Naive thymus-derived CD4-positive, alpha-beta T cell (primary cell): ENCODE measurements at regions not wholly inside any gene's neighbourhood (a gene's known extent, or its start where the extent isn't known, plus 50 kb on each side); places are given as distances from the start of the nearest gene placed in this dataset.

Experiments
- ATAC-seq: fragments of 150-1000 bp; cut with Tn5 transposase; 2 replicates; pipeline ENCODE4 v1.10.0; 2021; ENCODE audit warnings: mild to moderate bottlenecking, moderate library complexity
- CTCF ChIA-PET: fragments of 350-600 bp; sonication (Branson Sonifier 250); formaldehyde crosslinking; loops from one replicate; lab custom pipeline; 2021; ENCODE audit warnings: antibody characterized with exemption; lab: Charles Lee
- POLR2A ChIA-PET: fragments of 350-600 bp; sonication (Branson Sonifier 250); formaldehyde crosslinking; loops from one replicate; lab custom pipeline; 2021; ENCODE audit warnings: antibody characterized with exemption, inconsistent platforms; lab: Charles Lee
- DNase-seq, 9 donors: peaks; one replicate each; pipeline versions ENCODE4 v3.0.0 to v3.0.0-alpha.2; 2020 to 2022; ENCODE audit warnings: mixed read lengths in 1 of 9
- H3K27ac ChIP-seq: one replicate; pipeline ENCODE4 v1.7.0; 2013; ENCODE audit warnings: mild to moderate bottlenecking, low read depth, low read length, moderate library complexity
- H3K27me3 ChIP-seq, 2 donors: one replicate each; pipeline ENCODE4 v1.7.0; 2013; ENCODE audit warnings: low read length in 2 of 2, mild to moderate bottlenecking in 2 of 2, moderate library complexity in 2 of 2; ENCODE audit not compliant: control insufficient read depth in 2 of 2, insufficient read depth in 2 of 2
- H3K36me3 ChIP-seq, 3 experiments: 1 replicate in 2 of 3; 2 replicates in 1 of 3; pipeline ENCODE4 v1.7.0; 2013; ENCODE audit warnings: low read length in 3 of 3, mild to moderate bottlenecking in 3 of 3, moderate library complexity in 1 of 3; ENCODE audit not compliant: insufficient read depth in 3 of 3, control insufficient read depth in 2 of 3
- H3K4me1 ChIP-seq, 2 donors: one replicate each; pipeline ENCODE4 v1.7.0; 2013; ENCODE audit warnings: low read length in 2 of 2, mild to moderate bottlenecking in 2 of 2, moderate library complexity in 1 of 2; ENCODE audit not compliant: control insufficient read depth in 2 of 2, insufficient read depth in 2 of 2
- H3K4me3 ChIP-seq: 2 replicates; pipeline ENCODE4 v1.7.0; 2013; ENCODE audit warnings: mild to moderate bottlenecking, low read length
- H3K9me3 ChIP-seq, 3 experiments: 1 replicate in 2 of 3; 2 replicates in 1 of 3; pipeline ENCODE4 v1.7.0; 2013; ENCODE audit warnings: low read length in 3 of 3; ENCODE audit not compliant: control insufficient read depth in 2 of 3
- H3K27ac Mint-ChIP-seq, 9 donors: one replicate each; pipeline ENCODE4 v1.8.0; 2020 to 2022; ENCODE audit warnings: mixed read lengths in 9 of 9, mild to moderate bottlenecking in 8 of 9, moderate library complexity in 5 of 9, inconsistent platforms in 2 of 9
- H3K27me3 Mint-ChIP-seq, 5 donors: one replicate each; pipeline ENCODE4 v1.8.0; 2021 to 2022; ENCODE audit warnings: mixed read lengths in 5 of 5, mild to moderate bottlenecking in 1 of 5
- H3K36me3 Mint-ChIP-seq, 5 donors: one replicate each; pipeline ENCODE4 v1.8.0; 2020 to 2022; ENCODE audit warnings: mixed read lengths in 5 of 5, mild to moderate bottlenecking in 3 of 5, inconsistent platforms in 1 of 5
- H3K4me1 Mint-ChIP-seq, 7 donors: one replicate each; pipeline ENCODE4 v1.8.0; 2020 to 2022; ENCODE audit warnings: mixed read lengths in 7 of 7, mild to moderate bottlenecking in 3 of 7, inconsistent platforms in 1 of 7
- H3K4me3 Mint-ChIP-seq, 10 donors: one replicate each; pipeline ENCODE4 v1.8.0; 2020 to 2022; ENCODE audit warnings: mild to moderate bottlenecking in 10 of 10, mixed read lengths in 10 of 10, moderate library complexity in 6 of 10, inconsistent platforms in 2 of 10
- H3K9me3 Mint-ChIP-seq, 11 donors: one replicate each; pipeline ENCODE4 v1.8.0; 2020 to 2022; ENCODE audit warnings: mixed read lengths in 11 of 11, mild to moderate bottlenecking in 4 of 11, inconsistent platforms in 1 of 11, moderate library complexity in 1 of 11
- intact Hi-C, 2 donors: fragments of 100-400 bp; cut with micrococcal nuclease; formaldehyde crosslinking; loops; one replicate each; pipeline ENCODE4 v1.15.1; 2023

- no peak overlapping the region for H3K4me3 ChIP-seq
- H3K9me3 ChIP-seq, result no peaks in the 10 kb centered on the region
- H3K27me3 ChIP-seq, result no peaks in the 10 kb centered on the region
- H3K27ac ChIP-seq, result no peak overlapping the region
- peaks cover 0 to 8% (median 4%) of the 10 kb centered on the region in 11 donors for H3K9me3 Mint-ChIP-seq
- peaks cover 0 to 3% (median 0%) of the 10 kb centered on the region in 7 donors for H3K4me1 Mint-ChIP-seq
- H3K36me3 ChIP-seq, result no peaks in the 10 kb centered on the region
- intact Hi-C loops, result no loop called here
- DNase-seq (no peak), ATAC-seq (no peak)
- peaks cover 0 to 5% (median 0%) of the 10 kb centered on the region in 5 donors for H3K27me3 Mint-ChIP-seq
- ChIA-PET CTCF (no interaction called here), POLR2A (no interaction called here)
- peaks cover 0 to 4% (median 0%) of the 10 kb centered on the region in 5 donors for H3K36me3 Mint-ChIP-seq
- H3K4me1 ChIP-seq, result no peaks in the 10 kb centered on the region
- H3K27ac Mint-ChIP-seq, result no peak overlapping the region
- H3K4me3 Mint-ChIP-seq, result no peak overlapping the region
These were observed 73.8 kb downstream of the IRX2 start for GRCh38 chr5:2677689-2678088.

DNA sequence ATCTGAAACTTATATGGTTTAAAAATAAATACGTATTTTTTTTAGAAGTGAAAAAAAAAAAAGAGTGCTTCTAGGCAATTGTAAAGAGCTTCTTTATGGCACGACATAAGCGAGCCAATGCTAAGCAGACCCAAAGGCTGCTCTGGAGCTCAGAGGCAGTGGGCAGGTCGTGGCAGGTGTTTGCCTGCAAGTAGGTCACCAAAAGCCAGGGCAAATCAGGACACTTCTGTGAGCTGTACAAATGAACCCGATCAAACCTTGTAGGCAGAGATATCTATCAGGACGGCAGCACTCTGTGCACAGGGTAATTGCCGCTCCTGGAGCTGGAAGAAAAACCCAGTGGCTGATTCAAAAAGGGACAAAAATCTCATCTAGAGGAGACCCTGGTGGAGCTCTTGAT, 75.9 kb downstream of the IRX2 start:
- H3K36me3 Mint-ChIP-seq, result peaks cover 0 to 4% (median 0%) of the 10 kb centered on the region in 5 donors
- Histone ChIP-seq H3K4me1 (no peaks in the 10 kb centered on the region), H3K9me3 (no peaks in the 10 kb centered on the region), H3K27ac (no peak overlapping the region), H3K27me3 (no peaks in the 10 kb centered on the region), H3K36me3 (no peaks in the 10 kb centered on the region), H3K4me3 (no peak overlapping the region)
- ChIA-PET POLR2A (no interaction called here), CTCF (no interaction called here)
- peaks cover 0 to 8% (median 3%) of the 10 kb centered on the region in 11 donors for H3K9me3 Mint-ChIP-seq
- H3K27ac Mint-ChIP-seq, result no peak overlapping the region
- no peak overlapping the region for H3K4me3 Mint-ChIP-seq
- intact Hi-C loops, result no loop called here
- no peak for ATAC-seq
- no peaks in the 10 kb centered on the region for H3K4me1 Mint-ChIP-seq
- DNase-seq, result no peak
- H3K27me3 Mint-ChIP-seq, result no peaks in the 10 kb centered on the region

DNA sequence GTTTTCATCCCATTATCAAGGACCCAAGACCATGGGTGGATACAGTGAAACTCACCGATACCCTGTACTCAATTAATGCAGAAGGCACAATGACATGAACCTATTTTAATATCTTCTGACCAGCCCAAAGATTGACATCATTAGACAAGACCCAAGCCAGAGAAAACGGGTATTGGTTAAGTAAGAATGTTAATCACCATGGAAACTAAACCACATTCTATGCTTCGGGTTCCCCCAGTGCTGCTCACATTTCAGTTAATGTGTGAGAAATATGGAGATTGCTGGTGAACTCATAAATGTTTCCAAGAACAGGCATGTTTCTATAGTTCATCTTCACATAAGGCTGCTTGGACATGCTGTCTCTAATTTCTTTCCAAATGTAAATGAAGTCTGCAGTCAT, 77.0 kb downstream of the IRX2 start:
- ChIA-PET POLR2A (no interaction called here), CTCF (no interaction called here)
- Mint-ChIP-seq H3K9me3 (peaks cover 0 to 8% (median 3%) of the 10 kb centered on the region in 11 donors), H3K36me3 (peaks cover 0 to 4% (median 0%) of the 10 kb centered on the region in 5 donors), H3K27me3 (no peaks in the 10 kb centered on the region), H3K4me3 (no peak overlapping the region), H3K4me1 (no peaks in the 10 kb centered on the region), H3K27ac (no peak overlapping the region)
- ATAC-seq (no peak), DNase-seq (no peak)
- Histone ChIP-seq H3K27me3 (no peaks in the 10 kb centered on the region), H3K36me3 (no peaks in the 10 kb centered on the region), H3K27ac (no peak overlapping the region), H3K9me3 (no peaks in the 10 kb centered on the region), H3K4me3 (no peak overlapping the region), H3K4me1 (no peaks in the 10 kb centered on the region)
- intact Hi-C loops, result no loop called here

DNA sequence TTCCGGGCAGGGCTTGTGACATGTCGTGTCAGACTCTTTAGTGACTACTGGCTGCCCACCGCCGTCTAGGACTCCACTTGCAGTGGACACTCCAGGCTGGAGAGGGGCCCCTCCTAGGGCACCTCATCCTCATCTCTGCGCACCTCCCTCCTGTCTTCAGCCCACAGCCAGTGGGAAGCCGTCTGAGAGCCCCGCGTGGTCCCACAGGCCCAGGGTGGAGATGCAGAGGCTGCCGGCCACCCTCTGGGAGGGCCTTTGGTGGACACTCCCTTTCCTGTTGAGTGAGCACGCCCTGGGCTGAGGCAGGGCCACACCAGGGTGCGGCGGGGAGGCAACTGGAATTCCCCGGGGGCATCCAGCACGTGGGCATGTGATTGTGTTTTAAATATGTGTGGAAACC, 80.5 kb downstream of the IRX2 start:
- Histone ChIP-seq H3K9me3 (no peaks in the 10 kb centered on the region), H3K4me3 (no peak overlapping the region), H3K27me3 (no peaks in the 10 kb centered on the region), H3K4me1 (no peaks in the 10 kb centered on the region), H3K36me3 (no peaks in the 10 kb centered on the region), H3K27ac (no peak overlapping the region)
- H3K4me3 Mint-ChIP-seq, result no peak overlapping the region
- ChIA-PET POLR2A (no interaction called here), CTCF (no interaction called here)
- H3K36me3 Mint-ChIP-seq, result no peaks in the 10 kb centered on the region
- H3K27ac Mint-ChIP-seq, result no peak overlapping the region
- peaks cover 0 to 2% (median 0%) of the 10 kb centered on the region in 11 donors for H3K9me3 Mint-ChIP-seq
- H3K4me1 Mint-ChIP-seq, result no peaks in the 10 kb centered on the region
- peaks cover 0 to 3% (median 0%) of the 10 kb centered on the region in 5 donors for H3K27me3 Mint-ChIP-seq
- no peak for DNase-seq
- no peak for ATAC-seq
- intact Hi-C loops, result no loop called here

- Histone ChIP-seq H3K4me1 (no peaks in the 10 kb centered on the region), H3K27ac (no peak overlapping the region), H3K36me3 (no peaks in the 10 kb centered on the region), H3K4me3 (no peak overlapping the region), H3K27me3 (no peaks in the 10 kb centered on the region), H3K9me3 (no peaks in the 10 kb centered on the region)
- no peak overlapping the region for H3K27ac Mint-ChIP-seq
- no peaks in the 10 kb centered on the region for H3K4me1 Mint-ChIP-seq
- ChIA-PET POLR2A (no interaction called here), CTCF (no interaction called here)
- no peaks in the 10 kb centered on the region for H3K36me3 Mint-ChIP-seq
- no peak overlapping the region for H3K4me3 Mint-ChIP-seq
- H3K9me3 Mint-ChIP-seq, result no peaks in the 10 kb centered on the region
- DNase-seq, result no peak
- intact Hi-C loops, result no loop called here
- ATAC-seq, result no peak
- peaks cover 0 to 3% (median 0%) of the 10 kb centered on the region in 5 donors for H3K27me3 Mint-ChIP-seq
These were observed 81.6 kb downstream of the IRX2 start for GRCh38 chr5:2669913-2670312.

- CTCF ChIA-PET, result no interaction called here
- no peak for ATAC-seq
- no peaks in the 10 kb centered on the region for H3K36me3 Mint-ChIP-seq
These were observed 82.2 kb downstream of the IRX2 start for GRCh38 chr5:2669259-2669658.

GRCh38 chr5:2666081-2666480, 85.4 kb downstream of the IRX2 start:
- no peak overlapping the region for H3K4me3 ChIP-seq

More at GRCh38 chr5:2669259-2669658, 82.2 kb downstream of the IRX2 start:
- no peak overlapping the region for H3K4me3 ChIP-seq
- Mint-ChIP-seq H3K27me3 (peaks cover 0 to 4% (median 3%) of the 10 kb centered on the region in 5 donors), H3K4me1 (no peaks in the 10 kb centered on the region), H3K4me3 (no peak overlapping the region), H3K9me3 (no peaks in the 10 kb centered on the region), H3K27ac (no peak overlapping the region)
- no peaks in the 10 kb centered on the region for H3K4me1 ChIP-seq
- H3K27me3 ChIP-seq, result no peaks in the 10 kb centered on the region
- H3K9me3 ChIP-seq, result no peaks in the 10 kb centered on the region
- intact Hi-C loops, result no loop called here
- POLR2A ChIA-PET, result no interaction called here
- no peak overlapping the region for H3K27ac ChIP-seq
- no peaks in the 10 kb centered on the region for H3K36me3 ChIP-seq
- DNase-seq, result no peak

More at GRCh38 chr5:2666081-2666480, 85.4 kb downstream of the IRX2 start:
- intact Hi-C loops, result no loop called here
- POLR2A ChIA-PET, result no interaction called here
- H3K9me3 Mint-ChIP-seq, result peaks cover 0 to 6% (median 0%) of the 10 kb centered on the region in 11 donors
- DNase-seq (no peak), ATAC-seq (no peak)
- Histone ChIP-seq H3K4me1 (no peaks in the 10 kb centered on the region), H3K9me3 (no peaks in the 10 kb centered on the region), H3K27ac (no peak overlapping the region), H3K36me3 (no peaks in the 10 kb centered on the region), H3K27me3 (no peaks in the 10 kb centered on the region)
- CTCF ChIA-PET, result no interaction called here
- H3K27ac Mint-ChIP-seq, result no peak overlapping the region
- H3K27me3 Mint-ChIP-seq, result peaks cover 0 to 10% (median 4%) of the 10 kb centered on the region in 5 donors
- H3K4me3 Mint-ChIP-seq, result no peak overlapping the region
- no peaks in the 10 kb centered on the region for H3K36me3 Mint-ChIP-seq
- no peaks in the 10 kb centered on the region for H3K4me1 Mint-ChIP-seq
